Right lobe of liver (tissue), 6 donors: ENCODE measurements at regions not wholly inside any gene's neighbourhood (a gene's known extent, or its start where the extent isn't known, plus 50 kb on each side); places are given as distances from the start of the nearest gene placed in this dataset.

Experiments used
- ATAC-seq, 4 donors: fragments of 200-7000 bp; cut with Tn5 transposase; one replicate each; pipeline ENCODE4 v1.9.1; 2020; ENCODE audit warnings: mild to moderate bottlenecking in 4 of 4, moderate library complexity in 4 of 4
- DNase-seq, 3 donors: peaks; one replicate each; pipeline ENCODE4 v3.0.0-alpha.2; 2020
- H3K27ac ChIP-seq, 3 donors: fragments of 200-600 bp; one replicate each; pipeline ENCODE4 v1.8.0; 2022
- H3K27me3 ChIP-seq, 2 donors: fragments of 200-600 bp; one replicate each; pipeline ENCODE4 v1.8.0; 2022
- H3K36me3 ChIP-seq, 4 donors: fragments of 200-600 bp; sonication (generic) in 1 of 4; one replicate each; pipeline versions ENCODE4 v1.5.1 to v1.8.0; 2017 to 2022; ENCODE audit warnings: control low read depth in 1 of 4
- H3K4me1 ChIP-seq, 4 donors: fragments of 200-600 bp; sonication (generic) in 1 of 4; one replicate each; pipeline versions ENCODE4 v1.5.1 to v1.8.0; 2017 to 2022; ENCODE audit warnings: control low read depth in 1 of 4
- H3K4me3 ChIP-seq, 3 donors: fragments of 200-600 bp; one replicate each; pipeline ENCODE4 v1.8.0; 2022
- H3K9me3 ChIP-seq, 4 donors: fragments of 200-600 bp; sonication (generic) in 1 of 4; one replicate each; pipeline versions ENCODE4 v1.5.1 to v1.8.0; 2017 to 2022; ENCODE audit warnings: control low read depth in 1 of 4
- CTCF ChIP-seq, 4 donors: fragments of 200-600 bp in 3 of 4; fragments of 450-650 bp in 1 of 4; IDR thresholded peaks; one replicate each; pipeline versions ENCODE4 v1.5.1 to v1.8.0; 2016 to 2022; ENCODE audit warnings: antibody characterized with exemption in 4 of 4, mild to moderate bottlenecking in 2 of 4
- POLR2A ChIP-seq: fragments of 450-650 bp; IDR thresholded peaks from one replicate; pipeline ENCODE4 v1.6.1; 2017; ENCODE audit warnings: antibody characterized with exemption, mild to moderate bottlenecking
- WGBS: methylation state at CpG from one replicate; pipeline ENCODE4 v1.1.6; 2018; ENCODE audit warnings: low coverage, low lambda C conversion rate; ENCODE audit not compliant: insufficient coverage; ENCODE audit errors: missing lambda C conversion rate; 5-methylcytosine and 5-hydroxymethylcytosine counted together
- intact Hi-C, 2 donors: fragments of 100-400 bp; cut with DNase I; formaldehyde crosslinking; loops; one replicate each; pipeline versions ENCODE4 v1.11.2 to v1.14.1; 2022
- donor health status: DM: no; HTN: yes; CAD: no.
- donor health status: DM: no; HTN: no; CAD: no.
- donor health status: DM: no; HTN: no; CAD: no.
- donor health status: DM: no; HTN: yes; CAD: no.
- donor health status: DM: no; HTN: yes; CAD: no.

- Histone ChIP-seq H3K9me3 (no peaks in the 10 kb centered on the region), H3K4me1 (no peaks in the 10 kb centered on the region), H3K4me3 (no peak overlapping the region), H3K27ac (no peak overlapping the region), H3K27me3 (no peaks in the 10 kb centered on the region), H3K36me3 (no peaks in the 10 kb centered on the region)
- 67% methylated on average over 1 of the region's 1 CpG for WGBS
- DNase-seq: no peak
- ATAC-seq: no peak
- TF ChIP-seq CTCF (IDR thresholded peaks at IDR 0.05): no peak
- TF ChIP-seq POLR2A: no peak
- intact Hi-C loops: no loop called here
Observed at GRCh38 chr10:88164471-88164870, 301.0 kb downstream of the PTEN start.

- H3K9me3 ChIP-seq: no peaks in the 10 kb centered on the region
- 81% methylated on average over 6 of the region's 7 CpGs for WGBS
- intact Hi-C loops: no loop called here
Observed at GRCh38 chr10:88165849-88166271, 302.4 kb downstream of the PTEN start.

GRCh38 chr10:88168171-88169036, 305.0 kb downstream of the PTEN start:
- Histone ChIP-seq H3K4me3 (no peak overlapping the region), H3K36me3 (no peaks in the 10 kb centered on the region), H3K27me3 (no peaks in the 10 kb centered on the region), H3K27ac (no peak overlapping the region), H3K4me1 (no peaks in the 10 kb centered on the region), H3K9me3 (no peaks in the 10 kb centered on the region)
- intact Hi-C loops: no loop called here
- 100% methylated on average over 3 of the region's 3 CpGs for WGBS
- DNase-seq: no peak
- no peak for ATAC-seq
- no peak for TF ChIP-seq CTCF (IDR thresholded peaks at IDR 0.05)
- no peak for TF ChIP-seq POLR2A

More at GRCh38 chr10:88165849-88166271, 302.4 kb downstream of the PTEN start:
- no peak overlapping the region for H3K4me3 ChIP-seq
- no peak for ATAC-seq
- no peak overlapping the region for H3K27ac ChIP-seq
- no peaks in the 10 kb centered on the region for H3K27me3 ChIP-seq
- TF ChIP-seq POLR2A (no peak), CTCF (IDR thresholded peaks at IDR 0.05) (no peak)
- H3K36me3 ChIP-seq: no peaks in the 10 kb centered on the region
- H3K4me1 ChIP-seq: no peaks in the 10 kb centered on the region
- DNase-seq: no peak

GRCh38 chr10:88169037-88169319, 305.6 kb downstream of the PTEN start:
- Histone ChIP-seq H3K9me3 (no peaks in the 10 kb centered on the region), H3K27ac (no peak overlapping the region), H3K4me1 (no peaks in the 10 kb centered on the region), H3K27me3 (no peaks in the 10 kb centered on the region), H3K36me3 (no peaks in the 10 kb centered on the region), H3K4me3 (no peak overlapping the region)
- DNase-seq (no peak), ATAC-seq (no peak)
- TF ChIP-seq CTCF (IDR thresholded peaks at IDR 0.05): no peak
- intact Hi-C loops: no loop called here

GRCh38 chr10:88170628-88171027, 307.2 kb downstream of the PTEN start:
- Histone ChIP-seq H3K36me3 (no peaks in the 10 kb centered on the region), H3K4me1 (no peaks in the 10 kb centered on the region), H3K27ac (no peak overlapping the region), H3K9me3 (no peaks in the 10 kb centered on the region), H3K4me3 (no peak overlapping the region), H3K27me3 (no peaks in the 10 kb centered on the region)
- TF ChIP-seq POLR2A (no peak), CTCF (IDR thresholded peaks at IDR 0.05) (no peak)
- WGBS: 100% methylated on average over 1 of the region's 1 CpG
- DNase-seq (no peak), ATAC-seq (no peak)
- intact Hi-C loops: no loop called here
